NCI-H2081 (cell line): ENCODE measurements at regions not wholly inside any gene's neighbourhood (a gene's known extent, or its start where the extent isn't known, plus 50 kb on each side); places are given as distances from the start of the nearest gene placed in this dataset.
"Not testable (repeated sequence)": the region's sequence is repeated elsewhere in the genome, so short reads cannot be mapped to it uniquely, and the experiment has no call there.

Experiments
- DNase-seq, 2 experiments: peaks; one replicate each; lab custom pipeline; 2025; lab: John Stamatoyannopoulos, UW

GRCh38 chr13:24931450-24932251 lies 164.3 kb upstream of the PABPC3 start:
- DNase-seq = no peak

- DNase-seq = not testable (repeated sequence)
Observed at GRCh38 chr13:24933106-24934023, 162.6 kb upstream of the PABPC3 start.

GRCh38 chr13:24934024-24934385 lies 161.9 kb upstream of the PABPC3 start:
- not testable (repeated sequence) for DNase-seq

- DNase-seq = no peak
Observed at GRCh38 chr13:24938966-24939365, 157.0 kb upstream of the PABPC3 start.

- DNase-seq = not testable (repeated sequence)
Observed at GRCh38 chr13:24941023-24941713, 154.8 kb upstream of the PABPC3 start.

- DNase-seq = no peak
Observed at GRCh38 chr13:24943136-24943535, 152.8 kb upstream of the PABPC3 start.

- not testable (repeated sequence) for DNase-seq
Observed at GRCh38 chr13:24944073-24944472, 151.9 kb upstream of the PABPC3 start.

- not testable (repeated sequence) for DNase-seq
Observed at GRCh38 chr13:24948977-24949376, 147.0 kb upstream of the PABPC3 start.

GRCh38 chr13:24950611-24951010 lies 145.3 kb upstream of the PABPC3 start:
- DNase-seq = not testable (repeated sequence)

- not testable (repeated sequence) for DNase-seq
Observed at GRCh38 chr13:24967970-24968369, 128.0 kb upstream of the PABPC3 start.

GRCh38 chr13:24968416-24968815 lies 127.5 kb upstream of the PABPC3 start:
- not testable (repeated sequence) for DNase-seq

- not testable (repeated sequence) for DNase-seq
Observed at GRCh38 chr13:24973102-24973501, 122.8 kb upstream of the PABPC3 start.

GRCh38 chr13:24981181-24981803 lies 114.6 kb upstream of the PABPC3 start:
- DNase-seq = not testable (repeated sequence)

GRCh38 chr13:24982333-24982999 lies 113.5 kb upstream of the PABPC3 start:
- DNase-seq = peak in 1 of 2 experiments; percentile 12

GRCh38 chr13:24983094-24983493 lies 112.8 kb upstream of the PABPC3 start:
- DNase-seq = no peak

GRCh38 chr13:24984134-24984533 lies 111.8 kb upstream of the PABPC3 start:
- DNase-seq = no peak

- DNase-seq = no peak
Observed at GRCh38 chr13:24985107-24985506, 110.8 kb upstream of the PABPC3 start.

GRCh38 chr13:24985896-24986295 lies 110.0 kb upstream of the PABPC3 start:
- DNase-seq = no peak

GRCh38 chr13:24986826-24987225 lies 109.1 kb upstream of the PABPC3 start:
- no peak for DNase-seq

- not testable (repeated sequence) for DNase-seq
Observed at GRCh38 chr13:24989959-24990358, 106.0 kb upstream of the PABPC3 start.

GRCh38 chr13:24992946-24993345 lies 103.0 kb upstream of the PABPC3 start:
- not testable (repeated sequence) for DNase-seq
